ENCODE measurements at regions not wholly inside any gene's neighbourhood (a gene's known extent, or its start where the extent isn't known, plus 50 kb on each side); places are given as distances from the start of the nearest gene placed in this dataset.

GRCh38 chrX:128439159-128439558 lies 387.0 kb upstream of the ACTRT1 start:
- TF ChIP-seq POLR2A (IDR thresholded peaks at IDR 0.05): no peak
- TF ChIP-seq POLR2AphosphoS5 (IDR thresholded peaks at IDR 0.05): no peak
- TF ChIP-seq CTCF (IDR thresholded peaks at IDR 0.05): no peak

All from prostate gland (tissue), 2 donors.